HCT116 (cell line): ENCODE measurements at regions not wholly inside any gene's neighbourhood (a gene's known extent, or its start where the extent isn't known, plus 50 kb on each side); places are given as distances from the start of the nearest gene placed in this dataset.

Source experiments
- ATAC-seq: fragments of 200-7000 bp; cut with Tn5 transposase; 2 replicates; pipeline ENCODE4 v1.9.1; 2020; ENCODE audit warnings: mild to moderate bottlenecking, moderate library complexity
- BruUV-seq: library from RNA; stranded (reverse); fragments of 400-500 nt; replicated peaks from 2 replicates; lab custom pipeline; 2021; lab: Mats Ljungman, UMichigan
- CTCF ChIA-PET: fragments of 300-600 bp; sonication (Branson Sonifier 250); formaldehyde crosslinking; loops from one replicate; lab custom pipeline; 2021; ENCODE audit warnings: antibody characterized with exemption; lab: Charles Lee
- POLR2A ChIA-PET: fragments of 300-600, 350-600 bp; sonication (Branson Sonifier 250); formaldehyde crosslinking; loops from one replicate; lab custom pipeline; 2021; ENCODE audit warnings: antibody characterized with exemption; lab: Charles Lee
- RAD21 ChIA-PET, 2 experiments: fragments of 300-600 bp; sonication (Branson Sonifier 250); formaldehyde crosslinking; loops; one replicate each; lab custom pipeline; 2023; ENCODE audit warnings: low total read pairs in 2 of 2; ENCODE audit not compliant: uncharacterized antibody in 2 of 2, unreplicated experiment in 2 of 2, low non-redundant PET in 1 of 2; lab: Charles Lee
- DNase-seq: peaks from one replicate; pipeline ENCODE4 v3.0.0-alpha.2; 2010; ENCODE audit warnings: low read depth, low spot score
- H2AFZ ChIP-seq: fragments of 200-600 bp; shearing (Covaris generic), sonication (generic); 2 replicates; pipeline ENCODE4 v1.6.1; 2017; ENCODE audit warnings: low read depth, mixed run types, mixed read lengths, antibody characterized with exemption, low read length; ENCODE audit not compliant: poor library complexity, severe bottlenecking
- H3K27ac ChIP-seq: 2 replicates; pipeline ENCODE4 v1.5.1; 2012; ENCODE audit warnings: low read depth, low read length
- H3K27me3 ChIP-seq: fragments of 200-600 bp; sonication (generic); 2 replicates; pipeline ENCODE4 v1.6.1; 2016; ENCODE audit warnings: mixed run types, low read length, mixed read lengths; ENCODE audit not compliant: insufficient read depth
- H3K36me3 ChIP-seq, 2 experiments: fragments of 200-500 bp in 1 of 2; fragments of 200-600 bp in 1 of 2; sonication (Bioruptor generic) in 1 of 2; sonication (generic) in 1 of 2; 2 replicates each; pipeline versions ENCODE4 v1.5.1 to v1.6.1; 2014 to 2016; ENCODE audit warnings: low read length in 2 of 2, inconsistent platforms in 1 of 2, mixed read lengths in 1 of 2, mixed run types in 1 of 2; ENCODE audit not compliant: insufficient read depth in 2 of 2, control insufficient read depth in 1 of 2
- H3K4me1 ChIP-seq, 2 experiments: fragments of 200-600 bp in 1 of 2; sonication (generic) in 1 of 2; 2 replicates each; pipeline versions ENCODE4 v1.5.1 to v1.6.1; 2012 to 2017; ENCODE audit warnings: low read length in 2 of 2, inconsistent platforms in 1 of 2, mild to moderate bottlenecking in 1 of 2, mixed read lengths in 1 of 2, mixed run types in 1 of 2, moderate library complexity in 1 of 2; ENCODE audit not compliant: insufficient read depth in 2 of 2, control insufficient read depth in 1 of 2
- H3K4me2 ChIP-seq: fragments of 200-600 bp; sonication (generic); 2 replicates; pipeline ENCODE4 v1.6.1; 2017; ENCODE audit warnings: mixed run types, low read length, mixed read lengths
- H3K4me3 ChIP-seq, 2 experiments: fragments of 200-600 bp in 1 of 2; sonication (generic) in 1 of 2; replicated peaks in 1 of 2; 2 replicates each; pipeline ENCODE4 v1.5.1; 2011 to 2016; ENCODE audit warnings: low read length in 2 of 2, control low read depth in 1 of 2, low read depth in 1 of 2, mild to moderate bottlenecking in 1 of 2, mixed read lengths in 1 of 2, mixed run types in 1 of 2
- H3K79me2 ChIP-seq: fragments of 200-600 bp; sonication (generic); 2 replicates; pipeline ENCODE4 v1.6.1; 2017; ENCODE audit warnings: mild to moderate bottlenecking, mixed run types, low read length, moderate library complexity, mixed read lengths; ENCODE audit not compliant: insufficient read depth
- H3K9ac ChIP-seq: fragments of 200-600 bp; sonication (generic); 2 replicates; pipeline ENCODE4 v1.6.1; 2016; ENCODE audit warnings: low read length, mixed read lengths
- H3K9me2 ChIP-seq: fragments of 200-600 bp; sonication (generic), shearing (Covaris generic); 2 replicates; pipeline ENCODE4 v1.6.1; 2017; ENCODE audit warnings: mixed run types, mild to moderate bottlenecking, moderate library complexity; ENCODE audit not compliant: insufficient read depth
- H3K9me3 ChIP-seq, 2 experiments: fragments of 200-500 bp in 1 of 2; fragments of 200-600 bp in 1 of 2; sonication (Bioruptor generic) in 1 of 2; sonication (generic) in 1 of 2; 2 replicates each; pipeline ENCODE4 v1.6.1; 2014 to 2017; ENCODE audit warnings: low read length in 2 of 2, mixed read lengths in 2 of 2, inconsistent platforms in 1 of 2, low read depth in 1 of 2, mild to moderate bottlenecking in 1 of 2, mixed run types in 1 of 2, moderate library complexity in 1 of 2; ENCODE audit not compliant: control insufficient read depth in 1 of 2, insufficient read depth in 1 of 2
- H4K20me1 ChIP-seq: fragments of 200-600 bp; sonication (generic), shearing (Covaris generic); 2 replicates; pipeline ENCODE4 v1.6.1; 2017; ENCODE audit warnings: mixed run types, mild to moderate bottlenecking, moderate library complexity; ENCODE audit not compliant: insufficient read depth
- ATF3 ChIP-seq: IDR thresholded peaks from 2 replicates; pipeline ENCODE4 v1.6.1; 2012
- CBX3 ChIP-seq: IDR thresholded peaks from 2 replicates; pipeline ENCODE4 v1.6.1; 2012; ENCODE audit warnings: low read depth
- CEBPB ChIP-seq: IDR thresholded peaks from 2 replicates; pipeline ENCODE4 v1.6.1; 2012; ENCODE audit warnings: low read depth
- CTCF ChIP-seq, 3 experiments: fragments of 200-600 bp in 1 of 3; sonication (generic) in 1 of 3; IDR thresholded peaks in 2 of 3; conservative IDR thresholded peaks in 1 of 3; 2 replicates each; pipeline ENCODE4 v1.5.1; 2012 to 2017; ENCODE audit warnings: low read depth in 2 of 3, low read length in 2 of 3, antibody characterized with exemption in 1 of 3, borderline replicate concordance in 1 of 3, control low read depth in 1 of 3, mild to moderate bottlenecking in 1 of 3, mixed read lengths in 1 of 3, mixed run types in 1 of 3, moderate library complexity in 1 of 3; ENCODE audit not compliant: insufficient read depth in 1 of 3
- EGR1 ChIP-seq: IDR thresholded peaks from 2 replicates; pipeline ENCODE4 v1.6.1; 2012; ENCODE audit warnings: low read depth
- ELF1 ChIP-seq: IDR thresholded peaks from 2 replicates; pipeline ENCODE4 v1.6.1; 2012; ENCODE audit warnings: low read depth, borderline replicate concordance
- EZH2 ChIP-seq: fragments of 200-600 bp; sonication (generic); IDR thresholded peaks from 2 replicates; pipeline ENCODE4 v1.6.1; 2017; ENCODE audit warnings: antibody characterized with exemption, mixed run types
- EZH2phosphoT487 ChIP-seq: fragments of 200-600 bp; IDR thresholded peaks from 2 replicates; pipeline ENCODE4 v1.6.1; 2018; ENCODE audit warnings: antibody characterized with exemption, borderline replicate concordance
- FOSL1 ChIP-seq: IDR thresholded peaks from 2 replicates; pipeline ENCODE4 v1.6.1; 2012; ENCODE audit warnings: low read depth
- JUND ChIP-seq: IDR thresholded peaks from 2 replicates; pipeline ENCODE4 v1.6.1; 2012
- MAX ChIP-seq: IDR thresholded peaks from 2 replicates; pipeline ENCODE4 v1.6.1; 2012
- POLR2A ChIP-seq: IDR thresholded peaks from 2 replicates; pipeline ENCODE4 v1.7.0; 2011; ENCODE audit warnings: borderline replicate concordance; ENCODE audit not compliant: insufficient read depth, insufficient read length; ENCODE audit errors: extremely low read depth
- POLR2AphosphoS5 ChIP-seq: IDR thresholded peaks from 2 replicates; pipeline ENCODE4 v1.6.1; 2011; ENCODE audit warnings: mild to moderate bottlenecking, low read depth, low read length, moderate library complexity
- RAD21 ChIP-seq: IDR thresholded peaks from 2 replicates; pipeline ENCODE4 v1.6.1; 2012; ENCODE audit warnings: low read depth, mild to moderate bottlenecking
- REST ChIP-seq: IDR thresholded peaks from 2 replicates; pipeline ENCODE4 v1.6.1; 2012; ENCODE audit warnings: low read depth
- SIN3A ChIP-seq: IDR thresholded peaks from 2 replicates; pipeline ENCODE4 v1.6.1; 2012; ENCODE audit warnings: low read depth
- SP1 ChIP-seq: IDR thresholded peaks from 2 replicates; pipeline ENCODE4 v1.6.1; 2012; ENCODE audit warnings: low read depth
- ZBTB33 ChIP-seq: IDR thresholded peaks from 2 replicates; pipeline ENCODE4 v1.6.1; 2011; ENCODE audit warnings: mild to moderate bottlenecking, low read length, moderate library complexity; ENCODE audit not compliant: insufficient replicate concordance; ENCODE audit errors: extremely low read depth
- ZNF274 ChIP-seq: fragments of 200-500 bp; sonication (Bioruptor generic); IDR thresholded peaks from 2 replicates; pipeline ENCODE4 v1.6.1; 2014; ENCODE audit warnings: mild to moderate bottlenecking, low read depth, low read length, inconsistent platforms
- intact Hi-C: fragments of 100-400 bp; cut with micrococcal nuclease; formaldehyde crosslinking; loops from 2 replicates; pipeline ENCODE4 v1.10.0; 2022

GRCh38 chr3:116927918-116928317 lies 218.3 kb downstream of the TUSC7 start:
- no TSS peak for BruUV-seq

More at GRCh38 chr3:116927918-116928317, 218.3 kb downstream of the TUSC7 start:
- Histone ChIP-seq H3K9me3 (no peaks in the 10 kb centered on the region; a peak in 1 of 4 replicates), H3K4me2 (no peak overlapping the region), H3K27me3 (no peaks in the 10 kb centered on the region), H3K9ac (no peak overlapping the region), H3K79me2 (no peaks in the 10 kb centered on the region), H2AFZ (no peak overlapping the region), H3K27ac (no peak overlapping the region), H3K36me3 (no peaks in the 10 kb centered on the region), H3K9me2 (no peaks in the 10 kb centered on the region), H3K4me3 (no peak overlapping the region), H4K20me1 (no peaks in the 10 kb centered on the region), H3K4me1 (no peaks in the 10 kb centered on the region)
- no peak for TF ChIP-seq CTCF (IDR thresholded peaks at IDR 0.05 in 2 of 3, conservative IDR thresholded peaks at IDR 0.05 in 1 of 3; ENCODE audit: borderline replicate concordance in 1 of 3, insufficient read depth in 1 of 3, low read depth in 2 of 3, low read length in 2 of 3)
- no peak for TF ChIP-seq REST
- no peak for TF ChIP-seq RAD21
- no peak for TF ChIP-seq POLR2A
- TF ChIP-seq EGR1, result no peak
- no peak for TF ChIP-seq ZBTB33
- TF ChIP-seq JUND, result no peak
- no peak for TF ChIP-seq POLR2AphosphoS5
- no peak for TF ChIP-seq SP1
- TF ChIP-seq ZNF274, result no peak
- no peak for TF ChIP-seq ATF3
- no peak for TF ChIP-seq FOSL1
- no peak for TF ChIP-seq EZH2phosphoT487
- no peak for TF ChIP-seq CBX3
- no peak for TF ChIP-seq MAX
- TF ChIP-seq CEBPB, result no peak
- TF ChIP-seq ELF1, result no peak
- no peak for TF ChIP-seq SIN3A
- TF ChIP-seq EZH2, result no peak
- CTCF ChIA-PET, result no interaction called here
- RAD21 ChIA-PET, result no interaction called here
- DNase-seq, result no peak
- POLR2A ChIA-PET, result no interaction called here
- no peak for ATAC-seq
- intact Hi-C loops, result no loop called here
